CD14-positive monocyte (primary cell): ENCODE measurements at regions not wholly inside any gene's neighbourhood (a gene's known extent, or its start where the extent isn't known, plus 50 kb on each side); places are given as distances from the start of the nearest gene placed in this dataset.

Experiments used
- DNase-seq, 3 donors: peaks; one replicate each; pipeline ENCODE4 v3.0.0-alpha.2; 2011 to 2022
- H2AFZ ChIP-seq: 2 replicates; pipeline ENCODE4 v1.6.0; 2012; ENCODE audit warnings: mild to moderate bottlenecking, low read depth, low read length, inconsistent platforms; ENCODE audit not compliant: insufficient read depth, poor library complexity, severe bottlenecking
- H3K27ac ChIP-seq, 2 donors: 1 replicate in 1 of 2; 2 replicates in 1 of 2; pipeline ENCODE4 v1.5.1; 2012 to 2013; ENCODE audit warnings: low read length in 2 of 2, control low read depth in 1 of 2, inconsistent platforms in 1 of 2, low read depth in 1 of 2, mild to moderate bottlenecking in 1 of 2
- H3K27me3 ChIP-seq, 2 donors: one replicate each; pipeline versions ENCODE4 v1.6.0 to v1.6.1; 2011 to 2013; ENCODE audit warnings: low read length in 2 of 2; ENCODE audit not compliant: control insufficient read depth in 2 of 2, insufficient read depth in 2 of 2
- H3K36me3 ChIP-seq, 2 donors: replicated peaks in 1 of 2; 1 replicate in 1 of 2; 2 replicates in 1 of 2; pipeline versions ENCODE4 v1.5.1 to v1.6.1; 2012 to 2013; ENCODE audit warnings: low read length in 2 of 2, control low read depth in 1 of 2, inconsistent platforms in 1 of 2, mild to moderate bottlenecking in 1 of 2; ENCODE audit not compliant: insufficient read depth in 2 of 2, control insufficient read depth in 1 of 2
- H3K4me1 ChIP-seq, 2 donors: 1 replicate in 1 of 2; 2 replicates in 1 of 2; pipeline versions ENCODE4 v1.5.1 to v1.6.1; 2012 to 2013; ENCODE audit warnings: low read length in 2 of 2, control low read depth in 1 of 2, inconsistent platforms in 1 of 2, mild to moderate bottlenecking in 1 of 2, moderate library complexity in 1 of 2; ENCODE audit not compliant: insufficient read depth in 2 of 2, control insufficient read depth in 1 of 2
- H3K4me2 ChIP-seq: replicated peaks from 2 replicates; pipeline ENCODE3; 2012; ENCODE audit warnings: low read length, moderate library complexity, mild to moderate bottlenecking; ENCODE audit not compliant: poor library complexity, severe bottlenecking; ENCODE audit errors: extremely low read depth
- H3K4me3 ChIP-seq, 3 experiments: fragments of 200-600 bp in 1 of 3; sonication (generic) in 1 of 3; replicated peaks in 1 of 3; 1 replicate in 2 of 3; 2 replicates in 1 of 3; pipeline ENCODE4 v1.5.1; 2011 to 2013; ENCODE audit warnings: low read length in 3 of 3, mild to moderate bottlenecking in 3 of 3, control low read depth in 2 of 3, low read depth in 2 of 3, inconsistent platforms in 1 of 3, moderate library complexity in 1 of 3
- H3K79me2 ChIP-seq: 2 replicates; pipeline ENCODE4 v1.6.0; 2012; ENCODE audit warnings: mild to moderate bottlenecking, control low read depth, inconsistent platforms, low read length, moderate library complexity; ENCODE audit not compliant: insufficient read depth
- H3K9ac ChIP-seq: 2 replicates; pipeline ENCODE4 v1.6.0; 2017; ENCODE audit warnings: low read length, mild to moderate bottlenecking; ENCODE audit not compliant: insufficient read depth, poor library complexity, severe bottlenecking
- H3K9me3 ChIP-seq, 2 donors: replicated peaks in 1 of 2; 1 replicate in 1 of 2; 2 replicates in 1 of 2; pipeline versions ENCODE4 v1.5.1 to v1.6.1; 2012 to 2013; ENCODE audit warnings: low read length in 2 of 2, control low read depth in 1 of 2; ENCODE audit not compliant: control insufficient read depth in 1 of 2, insufficient read depth in 1 of 2
- H4K20me1 ChIP-seq: 2 replicates; pipeline ENCODE4 v1.6.0; 2012; ENCODE audit warnings: mild to moderate bottlenecking, low read length, control low read depth, moderate library complexity; ENCODE audit not compliant: insufficient read depth
- H3K27ac Mint-ChIP-seq, 7 donors: one replicate each; pipeline ENCODE4 v1.8.0; 2020; ENCODE audit warnings: mild to moderate bottlenecking in 7 of 7, mixed read lengths in 7 of 7, moderate library complexity in 6 of 7, inconsistent platforms in 2 of 7
- H3K27me3 Mint-ChIP-seq, 3 donors: one replicate each; pipeline ENCODE4 v1.8.0; 2021 to 2022; ENCODE audit warnings: low read depth in 3 of 3, mild to moderate bottlenecking in 3 of 3, mixed read lengths in 3 of 3, moderate library complexity in 3 of 3, inconsistent platforms in 1 of 3
- H3K36me3 Mint-ChIP-seq, 2 donors: one replicate each; pipeline ENCODE4 v1.8.0; 2020; ENCODE audit warnings: mixed read lengths in 2 of 2, inconsistent platforms in 1 of 2, mild to moderate bottlenecking in 1 of 2
- H3K4me1 Mint-ChIP-seq: one replicate; pipeline ENCODE4 v1.8.0; 2020; ENCODE audit warnings: mild to moderate bottlenecking, mixed read lengths
- H3K4me3 Mint-ChIP-seq, 2 donors: one replicate each; pipeline ENCODE4 v1.8.0; 2020; ENCODE audit warnings: mild to moderate bottlenecking in 2 of 2, mixed read lengths in 2 of 2, moderate library complexity in 1 of 2
- H3K9me3 Mint-ChIP-seq, 7 donors: one replicate each; pipeline ENCODE4 v1.8.0; 2020 to 2022; ENCODE audit warnings: mixed read lengths in 7 of 7, mild to moderate bottlenecking in 6 of 7, moderate library complexity in 6 of 7, inconsistent platforms in 2 of 7
- WGBS: methylation state at CpG from one replicate; pipeline ENCODE4 v1.1.5; 2013; ENCODE audit warnings: missing lambda C conversion rate; ENCODE audit not compliant: insufficient coverage; 5-methylcytosine and 5-hydroxymethylcytosine counted together
- intact Hi-C, 2 donors: fragments of 100-400 bp; cut with micrococcal nuclease; formaldehyde crosslinking; loops; one replicate each; pipeline versions ENCODE4 v1.15.0 to v1.15.1; 2023
- TF ChIP-seq, protein P1 (sequence below): fragments of 200-600 bp; IDR thresholded peaks from one replicate; pipeline ENCODE4 v1.8.0; 2022; ENCODE audit warnings: antibody characterized with exemption, mild to moderate bottlenecking

DNA sequence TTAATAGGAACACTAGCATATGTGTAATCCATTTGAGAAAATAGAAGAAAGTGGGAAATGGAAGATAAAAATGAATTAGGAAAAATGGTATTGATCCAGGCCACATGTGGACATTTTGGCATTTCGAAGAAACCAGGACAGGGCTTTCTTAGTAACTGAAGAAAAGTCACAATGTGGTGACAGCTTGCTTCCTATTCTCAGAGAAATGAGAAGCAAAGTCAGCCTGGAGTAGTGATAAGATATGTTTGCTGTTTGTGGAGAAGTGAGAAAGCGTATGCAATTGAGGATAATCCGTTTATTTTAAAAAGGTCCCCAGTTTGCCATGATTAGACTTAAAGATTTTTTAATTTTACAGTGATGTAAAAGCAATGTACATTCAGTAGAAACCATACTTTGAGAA is 127.9 kb downstream of the SLITRK6 start:
- Histone ChIP-seq H3K27ac (no peak overlapping the region), H3K9ac (no peak overlapping the region), H2AFZ (no peak overlapping the region), H4K20me1 (no peaks in the 10 kb centered on the region), H3K4me2 (no peak overlapping the region), H3K9me3 (peaks cover 4 to 14% of the 10 kb centered on the region in 2 donors), H3K79me2 (no peaks in the 10 kb centered on the region), H3K36me3 (no peaks in the 10 kb centered on the region), H3K4me1 (no peaks in the 10 kb centered on the region), H3K4me3 (no peak overlapping the region), H3K27me3 (no peaks in the 10 kb centered on the region)
- H3K4me1 Mint-ChIP-seq, result no peaks in the 10 kb centered on the region
- H3K4me3 Mint-ChIP-seq, result no peak overlapping the region
- TF ChIP-seq, protein P1, sequence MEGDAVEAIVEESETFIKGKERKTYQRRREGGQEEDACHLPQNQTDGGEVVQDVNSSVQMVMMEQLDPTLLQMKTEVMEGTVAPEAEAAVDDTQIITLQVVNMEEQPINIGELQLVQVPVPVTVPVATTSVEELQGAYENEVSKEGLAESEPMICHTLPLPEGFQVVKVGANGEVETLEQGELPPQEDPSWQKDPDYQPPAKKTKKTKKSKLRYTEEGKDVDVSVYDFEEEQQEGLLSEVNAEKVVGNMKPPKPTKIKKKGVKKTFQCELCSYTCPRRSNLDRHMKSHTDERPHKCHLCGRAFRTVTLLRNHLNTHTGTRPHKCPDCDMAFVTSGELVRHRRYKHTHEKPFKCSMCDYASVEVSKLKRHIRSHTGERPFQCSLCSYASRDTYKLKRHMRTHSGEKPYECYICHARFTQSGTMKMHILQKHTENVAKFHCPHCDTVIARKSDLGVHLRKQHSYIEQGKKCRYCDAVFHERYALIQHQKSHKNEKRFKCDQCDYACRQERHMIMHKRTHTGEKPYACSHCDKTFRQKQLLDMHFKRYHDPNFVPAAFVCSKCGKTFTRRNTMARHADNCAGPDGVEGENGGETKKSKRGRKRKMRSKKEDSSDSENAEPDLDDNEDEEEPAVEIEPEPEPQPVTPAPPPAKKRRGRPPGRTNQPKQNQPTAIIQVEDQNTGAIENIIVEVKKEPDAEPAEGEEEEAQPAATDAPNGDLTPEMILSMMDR, result no peak
- no peaks in the 10 kb centered on the region for H3K27me3 Mint-ChIP-seq
- intact Hi-C loops, result no loop called here
- 33% methylated on average over 1 of the region's 3 CpGs for WGBS
- no peak overlapping the region for H3K27ac Mint-ChIP-seq
- peaks cover 2 to 9% (median 7%) of the 10 kb centered on the region in 7 donors for H3K9me3 Mint-ChIP-seq
- no peaks in the 10 kb centered on the region for H3K36me3 Mint-ChIP-seq
- DNase-seq, result no peak

GRCh38 chr13:85666356-85666755 is 132.9 kb downstream of the SLITRK6 start:
- H3K27ac Mint-ChIP-seq, result no peak overlapping the region
- no peak overlapping the region for H3K4me2 ChIP-seq
- H2AFZ ChIP-seq, result no peak overlapping the region
- H3K27ac ChIP-seq, result no peak overlapping the region
- no peak overlapping the region for H3K4me3 Mint-ChIP-seq
- H3K9ac ChIP-seq, result no peak overlapping the region
- H3K79me2 ChIP-seq, result no peaks in the 10 kb centered on the region
- intact Hi-C loops, result no loop called here
- H3K27me3 Mint-ChIP-seq, result no peaks in the 10 kb centered on the region
- H3K9me3 ChIP-seq, result no peaks in the 10 kb centered on the region
- H3K27me3 ChIP-seq, result no peaks in the 10 kb centered on the region
- H4K20me1 ChIP-seq, result no peaks in the 10 kb centered on the region
- peaks cover 0 to 3% (median 1%) of the 10 kb centered on the region in 7 donors for H3K9me3 Mint-ChIP-seq
- H3K4me1 Mint-ChIP-seq, result no peaks in the 10 kb centered on the region
- no CpG with 5 or more reads among the region's 3 CpGs for WGBS
- H3K36me3 ChIP-seq, result no peaks in the 10 kb centered on the region
- no peaks in the 10 kb centered on the region for H3K36me3 Mint-ChIP-seq
- no peak for DNase-seq
- TF ChIP-seq, protein P1, result no peak
- no peak overlapping the region for H3K4me3 ChIP-seq
- H3K4me1 ChIP-seq, result no peaks in the 10 kb centered on the region
